IPS-18c (cell line): ENCODE measurements at regions not wholly inside any gene's neighbourhood (a gene's known extent, or its start where the extent isn't known, plus 50 kb on each side); places are given as distances from the start of the nearest gene placed in this dataset.

Source experiments
- H3K4me3 ChIP-seq: 2 replicates; pipeline ENCODE4 v1.7.0; 2013; ENCODE audit warnings: low read depth, mild to moderate bottlenecking, low read length, moderate library complexity; ENCODE audit not compliant: insufficient read depth
- H3K9me3 ChIP-seq: one replicate; pipeline ENCODE4 v1.6.1; 2013; ENCODE audit warnings: mild to moderate bottlenecking, low read length, moderate library complexity; ENCODE audit not compliant: control insufficient read depth, insufficient read depth

DNA sequence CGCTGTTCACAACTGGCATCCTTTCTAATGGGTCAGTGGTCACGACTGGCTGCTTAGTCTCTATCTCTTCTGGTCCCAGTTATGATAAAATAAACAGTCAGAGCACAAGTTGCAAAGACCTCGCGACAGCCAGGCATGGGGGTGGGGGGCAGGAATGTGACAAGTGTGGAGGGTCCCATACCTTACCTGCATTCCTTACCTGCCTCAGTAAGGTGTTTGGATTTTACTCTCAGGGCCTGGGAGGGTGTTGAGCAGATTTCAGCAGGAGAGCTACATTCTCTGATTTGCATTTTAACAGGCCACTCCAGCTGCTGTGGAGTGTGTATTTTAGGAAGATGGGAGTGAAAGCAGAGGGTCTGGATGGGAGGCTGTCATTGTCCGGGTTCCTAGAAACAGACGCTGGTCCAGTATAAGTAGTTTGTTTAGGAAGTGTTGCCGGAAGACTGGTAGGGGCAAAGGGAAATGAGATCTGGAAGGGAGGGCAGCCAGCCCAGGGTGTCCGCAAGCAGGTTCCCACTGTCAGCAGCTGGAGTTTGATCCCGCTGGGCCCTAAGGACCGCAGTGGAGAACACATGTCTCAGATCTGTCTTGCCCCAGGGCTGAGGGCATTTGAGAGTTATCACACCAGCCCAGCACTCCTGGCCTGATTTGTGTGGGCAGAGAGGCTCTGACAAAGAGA, 920.0 kb downstream of the UQCRFS1 start:
- H3K4me3 ChIP-seq, result no peak overlapping the region
- H3K9me3 ChIP-seq, result no peaks in the 10 kb centered on the region

DNA sequence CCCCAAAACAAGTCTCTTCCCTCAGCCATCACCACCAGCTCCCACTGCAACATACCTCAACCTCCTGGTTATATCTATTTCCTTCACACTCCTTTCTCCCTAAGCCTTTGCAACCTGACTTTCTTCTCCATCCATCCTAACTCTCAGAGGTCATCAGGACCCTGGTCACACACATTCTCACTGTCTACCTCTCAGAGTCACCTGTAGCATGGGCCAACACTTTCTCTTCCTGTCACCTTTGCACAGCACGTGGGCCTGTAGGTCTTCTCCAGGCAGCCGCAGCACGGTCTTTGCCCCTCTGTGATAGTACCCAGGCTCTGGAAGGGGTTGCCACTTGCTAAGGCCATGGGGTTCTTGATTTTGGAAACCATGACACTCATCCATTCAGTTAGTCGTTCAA, 921.1 kb downstream of the UQCRFS1 start:
- H3K4me3 ChIP-seq, result no peak overlapping the region

GRCh38 chr19:28290963-28291657, 921.8 kb downstream of the UQCRFS1 start:
- no peaks in the 10 kb centered on the region for H3K9me3 ChIP-seq
- no peak overlapping the region; the same call in 1 of the 2 replicates for H3K4me3 ChIP-seq

More for the DNA sequence above, 921.1 kb downstream of the UQCRFS1 start:
- no peaks in the 10 kb centered on the region for H3K9me3 ChIP-seq

- Histone ChIP-seq H3K4me3 (no peak overlapping the region), H3K9me3 (no peaks in the 10 kb centered on the region)
Measured at GRCh38 chr19:28289295-28290063, 923.5 kb downstream of the UQCRFS1 start.

DNA sequence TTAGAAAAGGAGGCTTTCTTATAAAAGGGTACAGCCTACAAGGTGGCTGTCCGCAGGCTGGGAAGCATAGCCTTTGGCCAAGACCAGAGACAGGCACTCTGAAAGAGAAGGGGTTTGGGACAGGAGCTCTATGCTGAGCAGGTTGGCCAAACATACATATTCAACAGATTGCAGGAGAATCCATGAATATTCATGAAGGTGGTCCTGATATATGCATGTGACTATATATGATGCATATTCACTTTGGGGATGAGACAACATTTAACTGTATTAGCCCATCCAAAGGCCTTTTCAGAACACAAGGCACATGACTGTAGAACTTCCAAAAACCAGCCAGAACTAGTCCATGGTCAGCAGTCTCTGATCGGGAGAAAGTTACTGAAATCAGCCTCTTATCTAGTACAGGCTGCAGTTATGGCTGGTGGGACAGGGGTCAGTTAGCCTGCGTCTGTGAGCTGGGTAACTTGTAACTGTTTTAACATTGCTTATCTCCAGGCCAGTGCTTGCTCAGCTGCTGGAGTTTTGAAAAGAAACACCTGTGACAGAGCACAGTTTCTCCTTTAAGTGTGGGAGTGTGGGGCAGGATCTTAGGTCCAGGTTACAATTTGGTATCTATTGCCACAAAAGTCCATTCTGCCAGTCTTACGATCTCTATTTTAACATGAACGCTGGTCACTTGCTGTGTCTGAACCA, 924.2 kb downstream of the UQCRFS1 start:
- no peaks in the 10 kb centered on the region for H3K9me3 ChIP-seq
- no peak overlapping the region for H3K4me3 ChIP-seq

GRCh38 chr19:28285917-28286316, 927.0 kb downstream of the UQCRFS1 start:
- Histone ChIP-seq H3K9me3 (no peaks in the 10 kb centered on the region), H3K4me3 (no peak overlapping the region)

GRCh38 chr19:28285078-28285477, 927.9 kb downstream of the UQCRFS1 start:
- H3K4me3 ChIP-seq, result no peak overlapping the region
- no peaks in the 10 kb centered on the region for H3K9me3 ChIP-seq

- Histone ChIP-seq H3K9me3 (no peaks in the 10 kb centered on the region), H3K4me3 (no peak overlapping the region)
Measured at GRCh38 chr19:28284389-28284788, 928.6 kb downstream of the UQCRFS1 start.

DNA sequence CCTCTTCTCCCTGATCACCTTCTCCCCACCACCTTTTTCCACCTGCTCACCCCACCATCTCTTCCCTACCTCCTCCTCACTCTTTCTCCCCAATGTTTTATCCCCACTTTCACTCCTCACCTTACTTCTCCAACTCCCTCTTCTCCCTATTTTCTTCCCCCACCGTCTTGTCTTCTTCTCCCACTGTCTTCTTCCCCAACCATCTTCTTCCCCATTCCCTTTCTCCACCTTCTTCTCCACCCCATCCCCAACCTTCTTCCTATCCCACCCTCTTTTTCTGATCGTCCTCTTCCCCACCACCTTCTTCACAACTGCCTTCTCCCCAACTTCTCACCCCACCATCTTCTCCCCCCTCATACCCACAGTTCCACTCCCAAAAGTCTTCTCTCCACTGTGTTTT, 929.4 kb downstream of the UQCRFS1 start:
- Histone ChIP-seq H3K4me3 (no peak overlapping the region), H3K9me3 (no peaks in the 10 kb centered on the region)

GRCh38 chr19:28281676-28282075, 931.3 kb downstream of the UQCRFS1 start:
- H3K4me3 ChIP-seq, result no peak overlapping the region
- H3K9me3 ChIP-seq, result no peaks in the 10 kb centered on the region

- Histone ChIP-seq H3K4me3 (no peak overlapping the region), H3K9me3 (no peaks in the 10 kb centered on the region)
Measured at GRCh38 chr19:28264556-28264955, 948.4 kb downstream of the UQCRFS1 start.

DNA sequence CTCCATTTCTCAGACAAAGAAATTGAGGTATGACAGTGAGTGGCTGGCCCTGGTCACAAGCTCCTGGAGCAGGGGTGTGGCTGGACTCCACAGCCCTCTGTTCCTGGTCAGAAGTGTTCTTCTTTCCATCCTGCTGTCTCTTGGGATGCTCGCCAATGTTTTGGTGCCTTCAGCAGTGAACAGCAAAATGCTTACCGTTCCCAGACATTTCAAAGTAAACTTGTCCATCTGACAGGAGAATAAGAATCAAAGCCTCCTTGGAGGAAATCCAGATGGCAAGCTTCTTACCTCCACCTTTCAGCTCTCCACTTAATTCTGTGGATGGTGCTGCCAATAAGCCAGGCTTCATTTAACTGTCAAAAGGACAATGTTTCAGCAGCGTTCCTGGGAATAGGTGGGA, 954.1 kb downstream of the UQCRFS1 start:
- no peaks in the 10 kb centered on the region for H3K9me3 ChIP-seq

DNA sequence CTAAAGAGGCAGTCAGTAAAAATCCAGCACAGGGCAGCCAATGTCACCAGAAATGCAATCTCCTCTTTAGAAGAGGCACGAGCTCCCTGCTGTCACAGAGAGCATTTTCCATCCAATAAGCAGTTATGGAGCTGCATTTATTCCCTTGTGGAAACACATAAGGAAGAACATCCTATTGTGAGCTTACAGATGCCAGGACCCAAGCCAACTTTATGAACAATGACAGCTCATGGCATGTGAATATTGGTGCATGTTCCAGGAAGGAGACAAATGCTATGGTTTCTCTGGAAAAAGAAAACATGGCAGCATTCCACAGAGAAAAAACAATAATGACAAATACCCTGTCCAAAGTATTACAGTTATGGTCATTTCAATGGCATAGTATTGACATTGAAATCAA, 955.6 kb downstream of the UQCRFS1 start:
- Histone ChIP-seq H3K4me3 (no peak overlapping the region), H3K9me3 (no peaks in the 10 kb centered on the region)

More for the DNA sequence above, 954.1 kb downstream of the UQCRFS1 start:
- H3K4me3 ChIP-seq, result no peak overlapping the region

DNA sequence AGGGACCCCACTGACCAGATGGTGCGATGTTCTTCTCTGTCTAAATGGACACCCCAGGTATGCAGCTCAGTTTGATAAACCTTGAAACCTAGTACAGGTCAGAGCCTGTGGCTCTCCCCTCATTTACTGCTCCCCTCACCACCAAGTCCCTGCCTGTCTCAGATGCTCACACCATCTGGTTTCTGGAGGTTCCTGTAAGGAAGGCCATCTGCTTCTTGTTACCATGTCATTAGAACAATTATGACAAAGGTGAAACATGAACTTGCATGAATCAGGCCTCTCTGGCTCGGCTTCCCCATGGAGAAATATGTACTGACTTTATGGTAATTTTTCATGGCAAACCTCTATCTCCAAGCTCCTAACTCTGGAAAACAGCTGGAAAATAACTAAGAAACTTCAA, 965.7 kb downstream of the UQCRFS1 start:
- Histone ChIP-seq H3K4me3 (no peak overlapping the region), H3K9me3 (no peaks in the 10 kb centered on the region)

DNA sequence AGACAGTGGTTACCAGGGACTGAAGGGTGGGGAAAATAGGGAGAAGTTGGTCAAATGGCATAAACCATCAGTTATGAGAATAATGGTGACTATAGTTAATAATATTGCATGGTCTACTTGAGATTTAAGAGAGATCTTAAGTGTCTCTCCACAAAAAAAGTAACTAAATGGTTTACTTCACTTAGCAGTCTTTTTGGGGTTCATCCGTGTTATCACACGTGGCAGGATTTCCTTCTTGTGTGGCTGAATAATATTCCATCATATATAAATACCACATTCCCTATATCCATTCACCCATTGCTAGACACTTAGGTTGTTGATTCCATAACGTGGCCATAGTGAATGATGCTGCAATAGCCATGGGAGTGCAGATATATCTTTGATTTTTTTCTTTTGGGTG, 967.0 kb downstream of the UQCRFS1 start:
- Histone ChIP-seq H3K4me3 (no peak overlapping the region), H3K9me3 (no peaks in the 10 kb centered on the region)

GRCh38 chr19:28244966-28245365, 968.0 kb downstream of the UQCRFS1 start:
- H3K4me3 ChIP-seq, result no peak overlapping the region
- no peaks in the 10 kb centered on the region for H3K9me3 ChIP-seq

DNA sequence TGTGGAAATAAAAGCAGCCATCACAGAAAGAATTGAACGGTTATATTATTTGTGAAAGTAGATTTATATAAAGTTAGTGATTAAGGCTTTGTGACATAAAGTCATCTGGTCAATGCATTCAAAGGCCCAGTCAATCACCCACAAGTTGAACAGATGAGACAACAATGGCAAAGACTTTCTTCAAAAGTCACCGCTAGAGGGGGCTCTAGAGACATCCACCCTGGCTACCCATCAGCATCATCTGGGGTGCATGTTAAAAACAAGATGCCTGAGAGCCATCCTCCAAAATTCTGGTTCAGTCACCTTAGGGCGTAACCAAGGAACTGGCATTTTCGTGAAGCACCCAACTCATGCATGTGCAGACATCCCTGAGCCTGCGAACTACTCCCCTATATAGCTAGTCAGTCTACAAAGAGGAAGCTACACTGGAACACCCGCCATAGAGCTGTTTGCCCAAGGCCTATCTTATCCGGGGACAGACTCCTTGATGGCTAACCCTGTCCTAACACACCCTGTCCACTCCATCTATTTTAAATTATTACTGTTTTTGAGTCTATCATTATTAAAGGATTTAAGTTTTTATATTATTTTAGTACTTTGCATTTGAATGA, 970.5 kb downstream of the UQCRFS1 start:
- no peaks in the 10 kb centered on the region for H3K9me3 ChIP-seq
- H3K4me3 ChIP-seq, result no peak overlapping the region
